ENCODE measurements at regions not wholly inside any gene's neighbourhood (a gene's known extent, or its start where the extent isn't known, plus 50 kb on each side); places are given as distances from the start of the nearest gene placed in this dataset.
A peak's percentile ranks its signal among the peaks of the same experiment; 100 is the strongest.

- no peaks in the 10 kb centered on the region for H3K27me3 ChIP-seq
- peaks cover 0 to 11% (median 0%) of the 10 kb centered on the region in 12 donors for H3K9me3 ChIP-seq
- no peaks in the 10 kb centered on the region for H3K4me1 ChIP-seq
- DNase-seq (no peak), ATAC-seq (no peak)
- 69 to 93% (median 87%) methylated on average over 2 of the region's 2 CpGs for WGBS, 4 donors
- H3K36me3 ChIP-seq: no peaks in the 10 kb centered on the region
- TF ChIP-seq CTCF (IDR thresholded peaks at IDR 0.05) (no peak), POLR2A (IDR thresholded peaks at IDR 0.05) (no peak)
- H3K4me3 ChIP-seq: no peak overlapping the region
- H3K27ac ChIP-seq: no peak overlapping the region
- intact Hi-C loops (cut with DNase I): no loop called here
Observed at GRCh38 chr1:214793708-214794107, 190.7 kb downstream of the CENPF start.

- WGBS, 4 donors: 75 to 96% (median 88%) methylated on average over 1 of the region's 1 CpG
- TF ChIP-seq CTCF (IDR thresholded peaks at IDR 0.05): no peak
- TF ChIP-seq POLR2A (IDR thresholded peaks at IDR 0.05): no peak
- no peaks in the 10 kb centered on the region for H3K4me1 ChIP-seq
- ATAC-seq: no peak
- H3K27me3 ChIP-seq: no peaks in the 10 kb centered on the region
- peaks cover 0 to 14% (median 4%) of the 10 kb centered on the region in 12 donors for H3K9me3 ChIP-seq
- H3K4me3 ChIP-seq: no peak overlapping the region
- H3K36me3 ChIP-seq: no peaks in the 10 kb centered on the region
- H3K27ac ChIP-seq: no peak overlapping the region
- intact Hi-C loops (cut with DNase I): loop anchor here in 2 of 10 donors (10.0 kb wide), 1 partner anchor 724 kb away; no protein-coding TSS in a partner anchor
- DNase-seq: no peak
Observed at GRCh38 chr1:214801191-214801590, 198.2 kb downstream of the CENPF start.

GRCh38 chr1:214808845-214809460 is 206.0 kb downstream of the CENPF start:
- no peak for ATAC-seq
- intact Hi-C loops (cut with DNase I): loop anchor here in 2 of 10 donors (10.0 kb wide), 1 partner anchor 716 kb away; no protein-coding TSS in a partner anchor
- 44 to 62% (median 58%) methylated on average over 3 of the region's 3 CpGs for WGBS, 4 donors

GRCh38 chr1:214816603-214817002 is 213.6 kb downstream of the CENPF start:
- TF ChIP-seq POLR2A (IDR thresholded peaks at IDR 0.05) (no peak), CTCF (IDR thresholded peaks at IDR 0.05) (no peak)
- intact Hi-C loops (cut with DNase I): loop anchor here in 1 of 10 donors (10.0 kb wide), 1 partner anchor 708 kb away; no protein-coding TSS in a partner anchor
- Histone ChIP-seq H3K27me3 (no peaks in the 10 kb centered on the region), H3K27ac (no peak overlapping the region), H3K36me3 (no peaks in the 10 kb centered on the region), H3K4me1 (no peaks in the 10 kb centered on the region), H3K9me3 (no peaks in the 10 kb centered on the region), H3K4me3 (no peak overlapping the region)
- ATAC-seq (no peak), DNase-seq (no peak)
- WGBS, 4 donors: 56 to 62% (median 58%) methylated on average over 2 of the region's 2 CpGs

More at GRCh38 chr1:214808845-214809460, 206.0 kb downstream of the CENPF start:
- H3K27me3 ChIP-seq: no peaks in the 10 kb centered on the region
- peaks cover 0 to 19% (median 13%) of the 10 kb centered on the region in 12 donors for H3K9me3 ChIP-seq
- no peak overlapping the region for H3K4me3 ChIP-seq
- no peaks in the 10 kb centered on the region for H3K4me1 ChIP-seq
- TF ChIP-seq CTCF (IDR thresholded peaks at IDR 0.05) (peak in 1 of 12 donors; percentile 8), POLR2A (IDR thresholded peaks at IDR 0.05) (no peak)
- H3K36me3 ChIP-seq: no peaks in the 10 kb centered on the region
- no peak overlapping the region for H3K27ac ChIP-seq
- no peak for DNase-seq

Measured in heart left ventricle (tissue), 16 donors.